Mesenteric fat pad (tissue), 1 donor: ENCODE measurements at regions not wholly inside any gene's neighbourhood (a gene's known extent, or its start where the extent isn't known, plus 50 kb on each side); places are given as distances from the start of the nearest gene placed in this dataset.

Experiments used
- DNase-seq: peaks from one replicate; pipeline ENCODE4 v3.0.0-alpha.2; 2020; ENCODE audit warnings: low spot score
- donor health status: DM: yes; HTN: yes; CAD: no.

DNA sequence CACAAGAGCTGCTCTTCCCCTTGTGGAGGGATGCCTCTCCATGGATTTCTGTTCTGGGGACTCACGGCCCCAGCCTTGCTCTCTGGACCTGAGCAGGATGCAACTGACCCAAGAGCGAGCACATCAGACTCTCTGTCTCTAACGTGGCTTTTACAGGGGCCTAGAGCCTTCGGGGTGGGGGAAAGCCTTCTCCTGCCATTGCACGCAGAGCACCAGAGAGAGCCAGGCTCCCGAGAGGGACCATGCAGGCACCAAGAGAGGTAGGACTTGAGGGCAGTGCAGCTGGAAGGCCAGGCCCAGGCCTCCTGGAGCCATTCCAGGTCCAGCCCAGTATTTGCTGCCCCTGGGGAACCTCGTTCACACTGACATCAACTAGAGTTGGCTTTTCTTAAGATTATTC, 475.6 kb upstream of the MYT1L start:
- no peak for DNase-seq

DNA sequence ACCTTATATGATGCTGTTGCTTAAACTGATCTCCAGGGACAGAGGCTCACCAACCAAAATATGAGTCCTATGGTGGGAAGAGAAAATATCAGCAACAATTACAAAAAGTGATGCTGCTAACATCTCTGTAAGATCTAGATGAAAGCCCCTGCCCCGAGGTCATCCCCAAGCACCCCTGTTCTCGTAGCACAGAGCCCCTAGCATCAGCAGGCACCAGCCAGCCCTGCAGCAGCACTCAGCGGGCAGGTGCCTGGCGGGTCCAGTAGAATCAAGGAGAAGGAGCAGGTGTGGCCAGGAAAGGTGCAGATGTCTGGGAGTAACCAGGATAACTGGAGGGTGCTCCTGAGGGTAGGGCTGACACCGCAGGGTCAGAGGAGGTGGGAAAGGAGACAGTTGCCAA, 474.2 kb upstream of the MYT1L start:
- peak; percentile 33 for DNase-seq

DNA sequence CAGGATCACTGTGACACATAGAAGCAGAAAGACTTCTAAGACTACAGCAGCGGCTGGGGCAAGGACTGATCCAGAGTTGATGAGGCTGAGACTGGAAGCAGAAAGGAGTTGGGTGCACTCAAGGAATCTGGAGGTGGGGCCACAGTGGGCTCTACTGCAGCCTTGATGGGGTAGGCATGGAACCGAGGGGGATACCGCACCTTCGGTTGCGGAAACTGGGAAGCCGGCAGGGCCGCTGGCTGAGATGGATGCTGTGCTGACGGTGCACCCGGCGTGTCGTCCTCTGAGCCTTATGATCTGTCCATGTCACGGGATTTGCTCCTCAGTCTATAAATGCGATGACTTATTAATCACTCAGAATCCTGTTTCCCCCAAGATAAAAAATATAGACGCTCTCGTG, 473.5 kb upstream of the MYT1L start:
- peak; percentile 37 for DNase-seq

DNA sequence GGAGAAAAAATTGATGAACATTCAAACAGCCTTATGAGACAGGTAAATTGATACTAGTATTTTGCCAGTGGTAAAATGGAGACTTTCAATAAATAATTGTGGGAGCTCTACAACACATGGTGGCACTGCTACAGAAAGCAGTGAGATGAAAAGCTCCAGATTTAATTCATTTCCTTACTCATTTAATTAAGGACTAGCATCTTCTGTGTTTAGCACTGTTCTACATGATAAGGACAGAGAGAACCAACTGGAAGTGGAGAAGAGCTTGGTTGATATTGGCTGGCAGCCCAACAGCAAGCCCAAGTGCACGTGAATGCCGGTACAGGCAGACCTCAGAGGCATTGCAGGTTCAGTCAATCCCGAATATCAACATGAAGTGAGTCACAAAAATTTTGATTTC, 470.4 kb upstream of the MYT1L start:
- DNase-seq, result no peak

DNA sequence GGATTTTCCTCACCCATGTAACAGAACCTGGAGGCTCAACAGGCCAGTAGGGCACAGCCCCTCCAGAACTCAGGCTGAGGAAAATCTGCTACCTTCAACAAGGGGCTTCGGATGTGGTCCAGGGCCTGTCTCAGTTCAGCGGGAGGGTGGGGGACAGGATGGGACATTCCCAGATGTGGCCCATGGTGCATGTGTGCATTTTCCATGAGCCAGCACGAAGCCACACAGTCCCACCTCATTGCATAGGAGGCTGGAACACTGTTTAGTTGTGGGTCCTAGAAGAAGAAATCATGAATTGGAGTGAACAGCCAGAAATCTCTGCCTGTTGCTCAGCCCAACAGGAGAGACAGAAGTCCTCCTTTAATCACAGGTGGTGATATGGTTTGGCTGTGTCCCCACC, 469.6 kb upstream of the MYT1L start:
- DNase-seq, result peak; percentile 72

DNA sequence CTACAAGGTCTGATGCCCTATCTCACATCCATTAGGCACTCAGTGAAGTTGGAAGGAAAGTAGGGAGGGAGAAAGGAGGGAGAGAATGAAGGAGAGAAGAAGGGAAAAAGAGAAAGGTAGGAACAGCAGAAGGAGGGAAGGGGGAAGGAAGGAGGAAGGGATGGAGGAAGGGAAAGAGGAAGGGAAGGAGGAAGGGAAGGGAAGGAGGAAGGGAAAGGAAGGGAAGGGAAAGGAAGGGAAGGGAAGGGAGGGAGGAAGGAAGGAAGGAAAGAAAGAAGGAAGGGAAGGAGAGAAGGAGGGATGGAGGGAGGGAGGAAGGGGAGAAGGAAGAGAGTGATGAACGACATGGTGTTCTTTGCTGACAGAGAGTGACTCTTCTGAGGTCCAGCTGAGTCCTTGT, 468.9 kb upstream of the MYT1L start:
- DNase-seq, result no peak

DNA sequence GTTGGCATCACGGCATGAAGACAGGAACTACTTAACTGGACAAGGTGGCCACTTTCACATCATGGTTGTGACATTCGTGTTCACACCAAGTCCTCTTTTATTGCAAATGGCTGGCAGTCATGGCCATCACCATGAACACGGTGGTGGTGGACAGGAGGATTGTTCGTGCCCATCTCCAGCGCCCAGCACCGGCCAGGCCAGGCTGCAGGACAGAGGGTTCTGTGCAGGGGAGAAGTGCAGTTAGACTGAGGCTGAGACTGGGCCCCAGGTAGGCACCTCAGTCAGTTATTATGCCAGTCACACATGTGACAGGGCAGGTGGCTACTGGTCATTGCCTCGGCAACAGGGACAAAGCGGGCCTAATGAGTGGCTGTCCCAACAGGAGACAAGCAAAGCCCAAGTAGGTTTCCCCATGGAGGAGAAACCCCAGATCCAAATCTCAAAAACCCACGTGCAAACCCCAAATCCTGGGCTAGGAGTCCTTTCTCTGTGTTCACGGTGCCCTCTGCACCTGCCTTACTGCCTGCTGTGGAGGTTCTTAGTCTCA, 468.1 kb upstream of the MYT1L start:
- DNase-seq, result peak; percentile 53

DNA sequence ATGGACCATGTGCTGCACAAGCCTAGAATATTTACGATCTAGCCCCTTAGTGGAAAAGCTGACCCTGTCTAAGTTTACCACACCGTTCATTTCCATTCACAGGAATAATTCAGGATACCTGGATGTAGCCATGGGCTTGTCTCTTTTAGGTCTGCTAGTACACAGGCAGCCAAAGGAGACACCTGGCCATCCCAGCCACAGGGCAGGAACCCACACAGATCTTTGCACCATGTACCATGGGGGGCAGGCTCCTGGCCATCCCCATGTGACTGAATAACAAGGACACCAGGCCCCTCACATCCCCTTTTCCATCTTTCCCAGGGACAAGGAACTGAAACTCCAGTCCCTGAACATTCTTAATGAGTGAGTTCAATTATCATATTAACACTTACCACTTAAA, 467.3 kb upstream of the MYT1L start:
- DNase-seq, result no peak

DNA sequence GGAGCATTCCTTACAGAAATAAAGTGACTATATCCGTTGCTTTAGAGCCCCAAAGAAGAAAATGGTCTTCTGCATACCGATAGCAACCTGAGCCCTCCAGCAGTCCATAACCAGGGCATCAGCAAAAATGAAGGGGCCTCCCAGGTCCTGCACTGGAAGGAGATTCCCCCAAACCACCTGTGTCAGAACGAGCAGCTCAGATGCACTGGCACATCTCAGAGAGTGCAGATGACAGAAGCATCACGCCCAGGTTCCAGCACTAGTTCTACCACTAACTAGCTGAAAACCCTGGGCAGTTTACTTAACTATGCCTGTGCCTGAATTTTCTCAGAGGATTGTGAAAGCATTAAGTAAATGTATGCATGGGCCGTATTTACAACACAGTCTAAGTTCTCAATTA, 466.7 kb upstream of the MYT1L start:
- peak; percentile 53 for DNase-seq

DNA sequence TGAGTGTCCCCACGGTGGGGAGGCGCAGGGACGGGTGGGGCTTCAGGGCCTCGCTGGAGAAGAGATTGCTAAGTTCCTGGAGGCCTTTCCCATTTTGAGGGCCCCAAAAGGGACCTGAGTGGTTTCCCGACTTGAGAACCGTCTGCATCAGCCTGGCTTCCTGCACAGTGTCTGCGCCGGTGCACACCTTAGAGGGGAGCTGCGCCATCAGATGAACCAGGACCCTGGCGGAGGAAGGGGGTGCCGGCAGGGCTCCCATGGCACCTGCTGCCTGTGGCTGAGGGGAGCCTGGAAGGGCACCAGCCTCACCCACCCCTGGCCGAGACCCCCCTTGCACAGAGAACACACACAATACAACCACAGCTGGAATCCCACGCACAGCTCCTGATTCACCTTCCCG, 465.1 kb upstream of the MYT1L start:
- peak; percentile 69 for DNase-seq

DNA sequence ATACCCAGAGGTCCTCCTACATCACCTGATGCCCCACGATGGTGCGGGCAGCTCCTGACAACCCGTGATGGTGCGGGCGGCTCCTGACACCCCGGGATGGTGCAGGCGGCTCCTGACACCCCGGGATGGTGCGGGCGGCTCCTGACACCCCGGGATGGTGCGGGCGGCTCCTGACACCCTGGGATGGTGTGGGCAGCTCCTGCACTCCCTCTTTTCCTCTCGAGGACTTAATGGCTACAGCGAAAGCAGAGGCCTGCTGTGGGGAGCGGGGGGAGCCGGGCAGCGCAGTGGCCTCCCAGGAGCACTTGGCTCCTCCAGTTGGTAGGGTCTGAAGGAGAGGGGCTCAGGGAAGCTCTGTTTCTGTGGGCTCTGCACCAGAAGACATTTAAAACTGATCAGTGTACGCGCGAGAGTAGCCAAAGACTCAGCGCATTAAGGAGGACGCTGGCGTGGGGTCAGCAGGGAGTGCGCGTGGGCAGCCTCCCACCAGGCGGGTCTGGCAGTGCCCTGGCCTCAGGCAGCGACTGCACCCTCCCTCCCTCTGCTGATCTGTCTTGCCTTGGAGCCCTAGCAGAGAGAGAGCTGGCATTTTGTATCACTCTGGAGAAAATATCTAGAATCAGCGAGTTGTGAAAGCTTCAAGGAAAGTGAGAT, 464.5 kb upstream of the MYT1L start:
- peak; percentile 60 for DNase-seq

DNA sequence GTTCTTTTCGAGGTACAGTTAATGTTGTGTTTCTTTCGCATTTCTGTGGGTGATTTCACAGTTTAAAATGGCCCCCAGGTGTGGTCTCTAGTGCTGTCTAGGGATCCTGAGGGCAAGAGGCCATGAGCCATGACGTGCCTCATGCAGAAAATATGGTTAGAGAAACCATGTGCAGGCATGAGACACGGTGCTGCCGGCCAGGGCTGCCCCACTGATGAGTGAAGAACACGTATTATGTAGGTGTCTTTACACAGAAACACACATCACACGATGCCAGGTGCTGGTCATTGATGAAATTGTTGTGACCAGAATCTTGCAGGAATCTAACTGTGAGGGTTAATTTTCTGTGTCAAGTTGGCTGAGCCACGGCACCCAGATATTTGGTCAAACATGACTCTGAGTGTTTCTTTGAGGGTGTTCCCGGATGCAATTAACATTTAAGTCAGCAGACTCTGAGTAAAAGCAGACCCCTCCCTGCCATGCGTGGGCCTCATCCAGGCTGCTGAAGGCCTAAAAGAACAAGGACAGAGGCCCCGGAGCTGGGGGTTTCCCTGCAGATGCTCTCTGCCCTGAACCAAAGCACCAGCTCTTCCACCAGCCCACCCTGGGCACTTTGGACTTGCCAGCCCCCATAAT, 463.0 kb upstream of the MYT1L start:
- peak; percentile 51 for DNase-seq

DNA sequence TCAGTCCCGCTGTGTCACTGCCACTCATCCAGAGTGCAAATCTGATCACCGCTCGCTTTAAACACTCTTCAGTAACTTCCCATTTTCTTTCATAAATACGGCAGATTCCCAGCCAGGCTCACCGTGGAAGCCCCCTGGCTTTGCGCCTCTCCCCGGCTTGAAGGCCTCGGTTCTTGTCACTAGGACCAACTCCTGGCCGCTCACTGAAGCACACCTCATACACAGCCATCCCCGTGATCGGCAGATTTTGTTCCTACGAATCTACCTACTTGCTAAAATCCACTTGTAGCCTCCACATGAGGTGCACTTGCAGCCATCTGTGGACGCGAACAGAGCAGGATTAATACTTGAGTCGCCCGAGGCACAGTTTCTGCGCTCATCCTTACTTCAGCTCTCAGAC, 462.4 kb upstream of the MYT1L start:
- peak; percentile 65 for DNase-seq

DNA sequence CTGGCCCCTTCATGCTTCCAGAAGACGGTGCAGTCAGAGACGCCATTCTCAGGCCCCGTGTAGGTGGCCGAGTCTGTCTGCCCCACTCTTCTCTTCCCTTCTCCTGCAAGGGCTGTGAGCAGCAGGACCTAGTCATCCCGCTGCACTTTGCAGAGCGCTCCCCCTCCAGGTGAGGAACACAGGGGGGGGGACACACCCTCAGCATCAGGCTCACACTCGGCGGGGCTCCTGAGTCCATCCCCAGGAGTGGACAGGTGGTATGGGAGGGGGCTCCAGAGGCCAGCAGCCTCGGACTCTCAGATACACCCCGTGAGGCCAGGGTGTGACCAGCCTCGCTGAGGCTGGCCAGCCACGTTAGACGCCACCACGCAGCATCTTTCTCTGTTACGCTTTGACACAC, 460.5 kb upstream of the MYT1L start:
- DNase-seq, result peak; percentile 81

DNA sequence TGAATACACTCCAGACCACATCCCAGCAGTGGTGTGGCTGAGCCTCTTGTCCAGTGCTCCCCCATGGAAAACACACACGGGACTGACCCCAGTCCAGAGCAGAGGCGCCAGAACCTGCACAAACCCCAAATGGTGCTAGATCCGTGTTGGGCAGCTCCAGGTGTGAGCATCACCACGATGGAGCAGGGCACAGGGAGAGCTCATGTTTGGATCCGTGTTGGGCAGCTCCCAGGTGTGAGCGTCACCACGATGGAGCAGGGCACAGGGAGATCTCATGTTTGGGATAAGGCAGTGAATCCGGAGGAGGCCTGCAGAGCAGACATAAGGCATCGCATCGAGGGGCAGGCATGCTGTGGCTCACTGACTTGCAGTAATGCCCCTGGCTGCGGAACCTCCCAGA, 460.0 kb upstream of the MYT1L start:
- peak; percentile 77 for DNase-seq

DNA sequence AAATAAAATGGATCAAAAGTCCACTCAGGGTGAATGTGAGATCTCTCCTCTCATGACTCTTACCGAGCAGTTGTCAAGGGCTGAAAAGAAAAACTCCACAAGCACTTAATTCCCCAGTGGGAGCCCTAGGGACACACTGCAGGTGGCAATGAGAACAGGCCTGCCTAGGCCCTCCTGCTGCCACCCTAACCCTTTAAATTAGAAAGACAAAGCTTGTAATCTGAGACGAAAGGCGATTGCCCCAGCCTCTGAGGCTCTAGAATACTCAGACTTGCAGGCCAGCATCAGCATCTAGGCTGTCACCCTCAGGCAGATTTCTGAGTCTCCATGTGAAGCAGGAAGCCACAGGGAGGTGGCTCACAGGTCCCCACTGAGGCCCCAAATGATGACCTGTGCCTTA, 457.0 kb upstream of the MYT1L start:
- DNase-seq, result no peak

DNA sequence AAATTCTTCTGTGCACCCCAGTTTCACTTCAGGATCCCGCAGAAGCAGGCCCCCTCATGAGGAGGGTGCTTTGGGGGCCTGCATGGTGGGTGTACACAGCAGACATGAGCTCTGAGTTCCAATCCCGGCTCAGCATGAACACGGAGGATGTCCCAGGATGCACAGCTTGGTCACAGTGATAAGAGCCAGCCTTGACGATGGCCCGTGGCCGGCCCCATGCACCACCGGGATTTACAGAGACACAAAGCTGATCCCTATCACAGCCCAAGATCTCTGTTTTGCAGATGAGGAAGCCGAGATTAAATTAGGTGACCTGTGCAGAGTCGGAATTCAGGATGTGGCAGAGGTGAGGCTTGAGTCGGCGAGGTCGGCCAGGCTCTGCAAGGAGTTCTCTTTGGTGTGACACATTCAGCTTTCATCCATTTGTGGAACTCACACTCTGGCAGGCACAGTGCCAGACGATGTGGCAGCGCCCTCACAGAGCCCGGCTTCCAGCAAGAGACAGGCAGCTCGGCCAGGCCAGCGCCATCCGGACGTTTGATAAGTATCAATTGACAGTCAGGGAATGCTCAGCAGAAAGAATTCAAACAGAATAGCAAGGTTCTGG, 456.3 kb upstream of the MYT1L start:
- no peak for DNase-seq

DNA sequence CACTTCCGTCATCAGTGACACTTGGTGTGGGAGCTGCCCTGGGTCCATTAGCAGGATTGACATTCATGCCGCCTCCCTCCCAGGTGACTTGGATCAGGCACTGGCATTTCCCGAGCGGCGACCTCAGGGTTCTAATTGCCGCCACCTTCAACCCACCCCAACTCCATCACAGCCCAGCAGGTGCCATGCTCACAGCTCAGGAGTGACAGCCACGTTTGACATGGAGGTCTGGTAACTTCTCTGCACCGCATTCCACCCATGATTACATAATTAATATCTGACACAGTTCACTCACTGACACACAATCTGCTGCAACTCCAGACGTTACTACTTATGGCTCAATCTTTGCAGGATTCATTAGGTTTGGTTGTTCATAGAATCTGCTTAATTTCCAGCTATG, 450.9 kb upstream of the MYT1L start:
- DNase-seq, result no peak

DNA sequence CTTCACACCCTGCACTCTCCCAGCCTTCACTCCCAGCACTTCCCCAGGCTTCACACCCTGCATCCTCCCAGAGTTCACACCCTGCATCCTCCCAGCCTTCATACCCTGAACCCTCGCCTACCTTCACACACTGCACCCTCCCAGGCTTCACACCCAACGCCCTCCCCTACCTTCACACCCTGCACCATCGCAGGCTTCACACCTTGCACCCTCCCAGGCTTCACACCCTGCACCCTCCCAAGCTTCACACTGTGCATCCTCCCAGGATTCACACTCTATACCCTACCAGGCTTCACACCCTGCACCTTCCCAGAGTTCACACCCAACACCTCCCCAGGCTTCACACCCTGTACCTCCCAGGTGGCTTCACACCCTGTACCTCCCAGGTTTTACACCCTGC, 448.7 kb upstream of the MYT1L start:
- DNase-seq, result no peak

DNA sequence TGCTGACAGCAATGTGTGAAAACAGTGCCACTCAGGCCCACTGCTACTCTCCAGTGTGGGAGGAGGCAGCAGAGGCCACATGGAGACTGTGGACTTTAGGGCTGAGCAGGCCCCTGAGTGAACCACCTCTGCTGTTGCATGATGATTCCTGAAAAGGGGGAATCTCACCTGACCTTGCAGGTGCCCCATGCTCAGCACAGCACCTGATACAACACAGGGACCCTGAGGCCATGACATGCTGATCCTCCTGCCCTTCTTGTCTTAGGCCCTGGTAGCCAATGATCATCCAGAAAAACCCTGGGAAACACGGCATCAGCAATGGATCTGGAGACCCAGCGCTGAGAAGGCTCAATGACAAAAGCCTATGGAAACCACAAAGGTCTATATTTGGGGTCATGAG, 446.8 kb upstream of the MYT1L start:
- DNase-seq, result no peak

DNA sequence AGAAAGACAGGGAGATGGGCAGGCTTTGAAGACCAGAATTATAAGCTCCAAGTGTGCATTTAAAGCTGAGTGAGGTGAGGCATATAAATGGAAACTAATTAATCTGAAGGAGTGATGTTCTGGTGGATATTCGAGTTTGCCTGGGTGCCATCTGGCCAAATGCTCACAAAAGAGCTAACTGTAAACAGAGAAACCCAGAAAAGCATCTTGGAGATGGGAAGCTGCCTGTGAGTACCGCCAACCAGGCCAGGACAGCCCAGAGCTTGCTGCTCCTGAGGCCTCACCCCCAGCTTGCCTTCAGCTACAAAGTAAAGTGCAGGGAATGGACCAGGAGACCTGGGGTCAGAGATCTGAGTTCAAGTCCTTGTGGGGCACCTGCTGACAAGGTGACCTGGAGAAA, 446.1 kb upstream of the MYT1L start:
- no peak for DNase-seq

DNA sequence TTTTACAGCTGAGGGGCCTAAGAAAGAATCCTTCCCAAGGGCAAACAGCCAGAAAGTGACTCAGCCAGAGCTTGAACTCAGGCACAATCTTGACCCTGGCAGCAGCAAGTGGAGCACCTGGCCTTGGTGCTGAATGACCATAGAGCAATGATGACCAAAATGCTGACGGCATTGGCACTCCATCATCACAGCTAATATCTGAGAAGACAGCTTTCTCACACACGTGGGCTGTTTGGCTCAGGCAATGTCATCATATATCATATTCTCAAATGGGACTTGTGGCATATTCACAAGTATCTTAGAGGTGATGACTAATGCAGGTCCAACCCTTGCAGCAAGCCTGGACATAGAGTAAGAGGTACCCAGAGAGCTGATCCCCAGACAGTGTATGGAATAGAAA, 443.9 kb upstream of the MYT1L start:
- DNase-seq, result no peak

DNA sequence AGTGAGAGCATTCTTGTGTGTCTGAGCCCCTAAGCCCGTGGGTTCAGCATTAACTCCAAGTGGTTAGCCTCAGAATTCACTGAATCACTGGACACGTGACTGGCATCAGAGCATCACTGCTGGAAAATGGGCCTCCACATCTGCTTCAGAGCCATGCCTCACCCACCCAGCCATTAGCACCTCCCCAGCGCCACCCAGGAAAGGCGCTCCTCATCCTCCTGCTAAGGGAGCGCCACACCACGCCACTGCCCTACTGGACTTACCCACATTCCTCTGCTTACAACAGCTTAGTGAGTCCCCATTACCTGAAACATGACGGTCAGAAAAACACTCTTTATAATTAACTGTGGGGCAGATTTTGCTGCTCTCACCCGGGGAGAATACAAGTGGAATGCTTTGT, 442.6 kb upstream of the MYT1L start:
- peak; percentile 85 for DNase-seq
